Upper lobe of right lung (tissue), 1 donor: ENCODE measurements at regions not wholly inside any gene's neighbourhood (a gene's known extent, or its start where the extent isn't known, plus 50 kb on each side); places are given as distances from the start of the nearest gene placed in this dataset.

Experiments used
- ATAC-seq: fragments of 200-7000 bp; cut with Tn5 transposase; one replicate; pipeline ENCODE4 v1.9.1; 2020; ENCODE audit warnings: mild to moderate bottlenecking, moderate library complexity
- DNase-seq: peaks from one replicate; pipeline ENCODE4 v3.0.0-alpha.2; 2020
- H3K27ac ChIP-seq: fragments of 200-600 bp; one replicate; pipeline ENCODE4 v1.8.0; 2022
- H3K27me3 ChIP-seq: fragments of 200-600 bp; one replicate; pipeline ENCODE4 v1.8.0; 2022; ENCODE audit warnings: mild to moderate bottlenecking
- H3K36me3 ChIP-seq: fragments of 200-600 bp; one replicate; pipeline ENCODE4 v1.8.0; 2022
- H3K4me1 ChIP-seq: fragments of 200-600 bp; one replicate; pipeline ENCODE4 v1.8.0; 2022
- H3K4me3 ChIP-seq: fragments of 200-600 bp; one replicate; pipeline ENCODE4 v1.8.0; 2022; ENCODE audit warnings: mild to moderate bottlenecking
- H3K9me3 ChIP-seq: fragments of 200-600 bp; one replicate; pipeline ENCODE4 v1.8.0; 2022
- CTCF ChIP-seq: fragments of 200-600 bp; IDR thresholded peaks from one replicate; pipeline ENCODE4 v1.8.0; 2022; ENCODE audit warnings: antibody characterized with exemption
- intact Hi-C: fragments of 100-400 bp; cut with DNase I; formaldehyde crosslinking; loops from one replicate; pipeline ENCODE4 v1.11.0; 2022
- donor health status: DM: no; HTN: yes; CAD: no; lungs with severe emphysema.

DNA sequence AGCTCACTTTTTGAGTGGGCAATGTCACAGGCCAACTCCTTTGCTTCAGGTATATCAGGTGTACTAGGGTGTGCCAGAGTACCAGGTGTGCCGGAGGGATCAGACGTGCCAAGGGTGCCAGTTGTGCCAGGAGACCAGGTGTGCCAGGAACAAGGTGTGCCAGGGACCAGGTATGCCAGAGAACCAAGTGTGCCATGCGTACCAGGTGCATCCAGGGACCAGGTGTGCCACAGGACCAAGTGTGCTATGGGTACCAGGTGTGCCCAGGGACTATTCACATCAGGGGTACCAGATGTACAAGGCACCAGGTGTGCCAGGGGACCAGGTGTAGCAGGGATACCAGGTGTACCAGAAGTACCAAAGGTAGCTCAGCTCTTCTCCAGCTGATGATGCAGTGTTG is 174.7 kb upstream of the S1PR3 start:
- DNase-seq = no peak
- H3K4me3 ChIP-seq = no peak overlapping the region
- H3K27ac ChIP-seq = no peak overlapping the region
- no peaks in the 10 kb centered on the region for H3K27me3 ChIP-seq
- TF ChIP-seq CTCF = no peak
- H3K9me3 ChIP-seq = no peaks in the 10 kb centered on the region
- no peaks in the 10 kb centered on the region for H3K4me1 ChIP-seq
- no peaks in the 10 kb centered on the region for H3K36me3 ChIP-seq
- intact Hi-C loops = no loop called here
- no peak for ATAC-seq

- ATAC-seq = no peak
- no peak for DNase-seq
- Histone ChIP-seq H3K4me1 (no peaks in the 10 kb centered on the region), H3K4me3 (no peak overlapping the region), H3K9me3 (no peaks in the 10 kb centered on the region), H3K36me3 (no peaks in the 10 kb centered on the region), H3K27ac (no peak overlapping the region), H3K27me3 (no peaks in the 10 kb centered on the region)
- TF ChIP-seq CTCF = no peak
- intact Hi-C loops = no loop called here
These were observed 173.6 kb upstream of the S1PR3 start for GRCh38 chr9:88817628-88818027.

- Histone ChIP-seq H3K4me3 (no peak overlapping the region), H3K9me3 (no peaks in the 10 kb centered on the region), H3K4me1 (no peaks in the 10 kb centered on the region), H3K27me3 (no peaks in the 10 kb centered on the region), H3K36me3 (no peaks in the 10 kb centered on the region), H3K27ac (no peak overlapping the region)
- ATAC-seq = no peak
- no peak for DNase-seq
- TF ChIP-seq CTCF = no peak
- intact Hi-C loops = no loop called here
These were observed 172.6 kb upstream of the S1PR3 start for GRCh38 chr9:88818495-88819201.

DNA sequence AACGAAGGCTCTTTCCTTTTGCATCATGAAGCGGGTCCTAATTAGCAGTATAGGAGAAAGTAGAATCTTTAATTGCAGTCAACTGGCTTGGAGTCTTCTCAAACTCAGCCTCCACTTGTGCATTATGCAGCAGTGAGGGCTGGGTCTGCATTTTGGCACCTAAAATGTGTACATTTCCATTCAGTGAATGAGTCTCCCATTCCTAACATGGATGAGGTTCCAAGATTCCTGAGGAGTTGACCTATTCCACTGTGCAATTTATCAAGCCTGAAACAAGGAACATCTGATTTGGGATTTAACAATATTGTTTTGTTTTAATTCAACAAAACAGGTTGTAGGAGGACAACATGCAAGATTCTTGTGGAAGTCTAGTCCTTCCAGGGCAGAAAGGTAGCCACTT is 171.8 kb upstream of the S1PR3 start:
- intact Hi-C loops = no loop called here
- Histone ChIP-seq H3K27ac (no peak overlapping the region), H3K4me1 (no peaks in the 10 kb centered on the region), H3K9me3 (no peaks in the 10 kb centered on the region), H3K4me3 (no peak overlapping the region), H3K36me3 (no peaks in the 10 kb centered on the region), H3K27me3 (no peaks in the 10 kb centered on the region)
- DNase-seq = no peak
- no peak for TF ChIP-seq CTCF
- ATAC-seq = no peak

- ATAC-seq (no peak), DNase-seq (no peak)
- H3K27me3 ChIP-seq = no peaks in the 10 kb centered on the region
- H3K9me3 ChIP-seq = no peaks in the 10 kb centered on the region
- intact Hi-C loops = no loop called here
- H3K36me3 ChIP-seq = no peaks in the 10 kb centered on the region
- no peaks in the 10 kb centered on the region for H3K4me1 ChIP-seq
- no peak overlapping the region for H3K4me3 ChIP-seq
- TF ChIP-seq CTCF = no peak
- no peak overlapping the region for H3K27ac ChIP-seq
These were observed 171.2 kb upstream of the S1PR3 start for GRCh38 chr9:88820055-88820454.
